Neural cell (in vitro differentiated cells): ENCODE measurements at regions not wholly inside any gene's neighbourhood (a gene's known extent, or its start where the extent isn't known, plus 50 kb on each side); places are given as distances from the start of the nearest gene placed in this dataset.

ENCODE experiments used
- H2AFZ ChIP-seq: fragments of 200-600, 300-800 bp; sonication (generic), shearing (Covaris generic); 2 replicates; pipeline ENCODE4 v1.6.0; 2014; ENCODE audit warnings: low read depth, mild to moderate bottlenecking, antibody characterized with exemption, low read length, moderate library complexity
- H3F3A ChIP-seq: fragments of 200-600 bp; shearing (Covaris generic); 2 replicates; pipeline ENCODE4 v1.6.1; 2016; ENCODE audit warnings: mild to moderate bottlenecking, moderate library complexity, mixed read lengths, antibody characterized with exemption, low read length; ENCODE audit not compliant: insufficient read depth, poor library complexity, severe bottlenecking
- H3K27ac ChIP-seq: fragments of 200-600, 300-800 bp; sonication (generic), shearing (Covaris generic); 2 replicates; pipeline ENCODE4 v1.5.1; 2014; ENCODE audit warnings: mild to moderate bottlenecking, low read length, moderate library complexity
- H3K27me3 ChIP-seq: fragments of 300-800, 200-600 bp; sonication (generic), shearing (Covaris generic); 2 replicates; pipeline ENCODE4 v1.6.0; 2014; ENCODE audit warnings: mild to moderate bottlenecking, low read depth, low read length, moderate library complexity; ENCODE audit not compliant: insufficient read depth
- H3K36me3 ChIP-seq: fragments of 300-800, 200-600 bp; sonication (generic), shearing (Covaris generic); 2 replicates; pipeline ENCODE4 v1.5.1; 2014; ENCODE audit warnings: mild to moderate bottlenecking, antibody characterized with exemption, low read length, moderate library complexity; ENCODE audit not compliant: insufficient read depth
- H3K4me2 ChIP-seq: fragments of 300-800, 200-600 bp; sonication (generic), shearing (Covaris generic); 2 replicates; pipeline ENCODE4 v1.6.0; 2014; ENCODE audit warnings: mild to moderate bottlenecking, low read length
- H3K4me3 ChIP-seq: fragments of 300-800, 200-600 bp; sonication (generic), shearing (Covaris generic); 2 replicates; pipeline ENCODE4 v1.5.1; 2014; ENCODE audit warnings: mild to moderate bottlenecking, low read length, moderate library complexity
- H3K79me2 ChIP-seq: fragments of 200-600 bp; shearing (Covaris generic); replicated peaks from 2 replicates; pipeline ENCODE4 v1.6.0; 2014; ENCODE audit warnings: mild to moderate bottlenecking, low read length, moderate library complexity; ENCODE audit not compliant: insufficient read depth
- H3K9ac ChIP-seq: fragments of 300-800, 200-600 bp; sonication (generic), shearing (Covaris generic); 2 replicates; pipeline ENCODE4 v1.6.1; 2016; ENCODE audit warnings: mild to moderate bottlenecking, low read length, mixed read lengths
- H3K9me2 ChIP-seq: fragments of 200-600 bp; shearing (Covaris generic); 2 replicates; pipeline ENCODE4 v1.6.1; 2016; ENCODE audit warnings: mild to moderate bottlenecking, low read length, mixed read lengths; ENCODE audit not compliant: insufficient read depth
- H3K9me3 ChIP-seq: fragments of 200-600, 300-800 bp; sonication (generic), shearing (Covaris generic); 2 replicates; pipeline ENCODE4 v1.6.1; 2016; ENCODE audit warnings: mild to moderate bottlenecking, mixed run types, low read length, moderate library complexity, mixed read lengths
- H4K20me1 ChIP-seq: fragments of 200-600 bp; shearing (Covaris generic); 2 replicates; pipeline ENCODE4 v1.6.1; 2016; ENCODE audit warnings: mild to moderate bottlenecking, mixed run types; ENCODE audit not compliant: insufficient read depth
- EP300 ChIP-seq: fragments of 450-650 bp; conservative IDR thresholded peaks from 2 replicates; pipeline ENCODE4 v1.6.1; 2014; ENCODE audit warnings: antibody characterized with exemption, mild to moderate bottlenecking, moderate library complexity; ENCODE audit not compliant: poor library complexity, severe bottlenecking
- EZH2 ChIP-seq: fragments of 200-600, 300-800 bp; shearing (Covaris generic), sonication (generic); IDR thresholded peaks from 2 replicates; pipeline ENCODE4 v1.6.1; 2014; ENCODE audit warnings: antibody characterized with exemption, low read length, borderline replicate concordance, mild to moderate bottlenecking; ENCODE audit not compliant: insufficient read depth, poor library complexity, severe bottlenecking
- MXI1 ChIP-seq: fragments of 450-650 bp; conservative IDR thresholded peaks from 2 replicates; pipeline ENCODE4 v1.6.1; 2014; ENCODE audit warnings: antibody characterized with exemption, mild to moderate bottlenecking; ENCODE audit not compliant: poor library complexity, severe bottlenecking
- POLR2AphosphoS5 ChIP-seq: IDR thresholded peaks from 2 replicates; pipeline ENCODE4 v1.6.1; 2012
- RAD21 ChIP-seq: fragments of 450-650 bp; conservative IDR thresholded peaks from 2 replicates; pipeline ENCODE4 v1.6.1; 2014; ENCODE audit warnings: antibody characterized with exemption, mild to moderate bottlenecking, moderate library complexity
- SMC3 ChIP-seq: fragments of 450-650 bp; conservative IDR thresholded peaks from 2 replicates; pipeline ENCODE4 v1.6.1; 2014; ENCODE audit warnings: antibody characterized with exemption, mild to moderate bottlenecking, moderate library complexity; ENCODE audit not compliant: poor library complexity
- TAF1 ChIP-seq: IDR thresholded peaks from 2 replicates; pipeline ENCODE4 v1.6.1; 2012; ENCODE audit warnings: low read depth
- TF ChIP-seq, protein P1 (sequence below): IDR thresholded peaks from 2 replicates; pipeline ENCODE4 v1.6.1; 2012; ENCODE audit warnings: borderline replicate concordance
- TF ChIP-seq, protein P2 (sequence below): fragments of 450-650 bp; IDR thresholded peaks from 2 replicates; pipeline ENCODE4 v1.5.1; 2014; ENCODE audit warnings: antibody characterized with exemption, mild to moderate bottlenecking, moderate library complexity; ENCODE audit not compliant: poor library complexity, severe bottlenecking

GRCh38 chr3:146969356-146969755 is 364.2 kb upstream of the PLSCR5 start:
- no peak overlapping the region for H3K4me3 ChIP-seq
- H3K27me3 ChIP-seq: no peaks in the 10 kb centered on the region
- H3K36me3 ChIP-seq: no peaks in the 10 kb centered on the region
- no peak overlapping the region for H2AFZ ChIP-seq
- H3K4me2 ChIP-seq: no peak overlapping the region
- no peak for TF ChIP-seq EP300
- TF ChIP-seq, protein P1, sequence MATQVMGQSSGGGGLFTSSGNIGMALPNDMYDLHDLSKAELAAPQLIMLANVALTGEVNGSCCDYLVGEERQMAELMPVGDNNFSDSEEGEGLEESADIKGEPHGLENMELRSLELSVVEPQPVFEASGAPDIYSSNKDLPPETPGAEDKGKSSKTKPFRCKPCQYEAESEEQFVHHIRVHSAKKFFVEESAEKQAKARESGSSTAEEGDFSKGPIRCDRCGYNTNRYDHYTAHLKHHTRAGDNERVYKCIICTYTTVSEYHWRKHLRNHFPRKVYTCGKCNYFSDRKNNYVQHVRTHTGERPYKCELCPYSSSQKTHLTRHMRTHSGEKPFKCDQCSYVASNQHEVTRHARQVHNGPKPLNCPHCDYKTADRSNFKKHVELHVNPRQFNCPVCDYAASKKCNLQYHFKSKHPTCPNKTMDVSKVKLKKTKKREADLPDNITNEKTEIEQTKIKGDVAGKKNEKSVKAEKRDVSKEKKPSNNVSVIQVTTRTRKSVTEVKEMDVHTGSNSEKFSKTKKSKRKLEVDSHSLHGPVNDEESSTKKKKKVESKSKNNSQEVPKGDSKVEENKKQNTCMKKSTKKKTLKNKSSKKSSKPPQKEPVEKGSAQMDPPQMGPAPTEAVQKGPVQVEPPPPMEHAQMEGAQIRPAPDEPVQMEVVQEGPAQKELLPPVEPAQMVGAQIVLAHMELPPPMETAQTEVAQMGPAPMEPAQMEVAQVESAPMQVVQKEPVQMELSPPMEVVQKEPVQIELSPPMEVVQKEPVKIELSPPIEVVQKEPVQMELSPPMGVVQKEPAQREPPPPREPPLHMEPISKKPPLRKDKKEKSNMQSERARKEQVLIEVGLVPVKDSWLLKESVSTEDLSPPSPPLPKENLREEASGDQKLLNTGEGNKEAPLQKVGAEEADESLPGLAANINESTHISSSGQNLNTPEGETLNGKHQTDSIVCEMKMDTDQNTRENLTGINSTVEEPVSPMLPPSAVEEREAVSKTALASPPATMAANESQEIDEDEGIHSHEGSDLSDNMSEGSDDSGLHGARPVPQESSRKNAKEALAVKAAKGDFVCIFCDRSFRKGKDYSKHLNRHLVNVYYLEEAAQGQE: no peak
- TF ChIP-seq, protein P2, sequence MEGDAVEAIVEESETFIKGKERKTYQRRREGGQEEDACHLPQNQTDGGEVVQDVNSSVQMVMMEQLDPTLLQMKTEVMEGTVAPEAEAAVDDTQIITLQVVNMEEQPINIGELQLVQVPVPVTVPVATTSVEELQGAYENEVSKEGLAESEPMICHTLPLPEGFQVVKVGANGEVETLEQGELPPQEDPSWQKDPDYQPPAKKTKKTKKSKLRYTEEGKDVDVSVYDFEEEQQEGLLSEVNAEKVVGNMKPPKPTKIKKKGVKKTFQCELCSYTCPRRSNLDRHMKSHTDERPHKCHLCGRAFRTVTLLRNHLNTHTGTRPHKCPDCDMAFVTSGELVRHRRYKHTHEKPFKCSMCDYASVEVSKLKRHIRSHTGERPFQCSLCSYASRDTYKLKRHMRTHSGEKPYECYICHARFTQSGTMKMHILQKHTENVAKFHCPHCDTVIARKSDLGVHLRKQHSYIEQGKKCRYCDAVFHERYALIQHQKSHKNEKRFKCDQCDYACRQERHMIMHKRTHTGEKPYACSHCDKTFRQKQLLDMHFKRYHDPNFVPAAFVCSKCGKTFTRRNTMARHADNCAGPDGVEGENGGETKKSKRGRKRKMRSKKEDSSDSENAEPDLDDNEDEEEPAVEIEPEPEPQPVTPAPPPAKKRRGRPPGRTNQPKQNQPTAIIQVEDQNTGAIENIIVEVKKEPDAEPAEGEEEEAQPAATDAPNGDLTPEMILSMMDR: no peak
- TF ChIP-seq TAF1: no peak
- TF ChIP-seq SMC3: no peak
- no peak for TF ChIP-seq EZH2
- no peak for TF ChIP-seq RAD21
- TF ChIP-seq POLR2AphosphoS5: no peak
- no peak for TF ChIP-seq MXI1
- no peaks in the 10 kb centered on the region for H3K9me3 ChIP-seq
- H3K79me2 ChIP-seq: no peaks in the 10 kb centered on the region
- no peaks in the 10 kb centered on the region for H4K20me1 ChIP-seq
- no peak overlapping the region for H3K9ac ChIP-seq
- H3K9me2 ChIP-seq: no peaks in the 10 kb centered on the region
- no peaks in the 10 kb centered on the region for H3F3A ChIP-seq
- no peak overlapping the region for H3K27ac ChIP-seq

GRCh38 chr3:146968204-146968651 is 363.1 kb upstream of the PLSCR5 start:
- no peak overlapping the region for H3K27ac ChIP-seq
- no peaks in the 10 kb centered on the region for H3K27me3 ChIP-seq
- H3K9me3 ChIP-seq: no peaks in the 10 kb centered on the region
- no peak overlapping the region for H3K9ac ChIP-seq
- no peaks in the 10 kb centered on the region for H3K79me2 ChIP-seq
- no peak overlapping the region for H3K4me2 ChIP-seq
- H3F3A ChIP-seq: no peaks in the 10 kb centered on the region
- H3K9me2 ChIP-seq: no peaks in the 10 kb centered on the region
- TF ChIP-seq EP300 (no peak), TAF1 (no peak), POLR2AphosphoS5 (no peak), EZH2 (no peak), RAD21 (no peak), SMC3 (no peak), MXI1 (no peak)
- TF ChIP-seq, protein P2: no peak
- TF ChIP-seq, protein P1: no peak
- H2AFZ ChIP-seq: no peak overlapping the region
- H4K20me1 ChIP-seq: no peaks in the 10 kb centered on the region
- H3K36me3 ChIP-seq: no peaks in the 10 kb centered on the region
- no peak overlapping the region for H3K4me3 ChIP-seq
